ENCODE measurements at regions not wholly inside any gene's neighbourhood (a gene's known extent, or its start where the extent isn't known, plus 50 kb on each side); places are given as distances from the start of the nearest gene placed in this dataset.
"Not testable (repeated sequence)": the region's sequence is repeated elsewhere in the genome, so short reads cannot be mapped to it uniquely, and the experiment has no call there.

- DNase-seq (ENCODE audit: low read depth in 1 of 2, low spot score in 1 of 2) = no peak
Observed at GRCh38 chr10:94220717-94221116, 142.0 kb downstream of the NOC3L start.

- no peak for DNase-seq (ENCODE audit: low read depth in 1 of 2, low spot score in 1 of 2)
Observed at GRCh38 chr10:94223702-94224370, 138.9 kb downstream of the NOC3L start.

GRCh38 chr10:94224656-94225055 lies 138.1 kb downstream of the NOC3L start:
- DNase-seq (ENCODE audit: low read depth in 1 of 2, low spot score in 1 of 2) = no peak

GRCh38 chr10:94225589-94225988 lies 137.2 kb downstream of the NOC3L start:
- no peak for DNase-seq (ENCODE audit: low read depth in 1 of 2, low spot score in 1 of 2)

- no peak for DNase-seq (ENCODE audit: low read depth in 1 of 2, low spot score in 1 of 2)
Observed at GRCh38 chr10:94230134-94230785, 132.5 kb downstream of the NOC3L start.

GRCh38 chr10:94232711-94233383 lies 129.9 kb downstream of the NOC3L start:
- DNase-seq (ENCODE audit: low read depth in 1 of 2, low spot score in 1 of 2) = no peak

- DNase-seq (ENCODE audit: low read depth in 1 of 2, low spot score in 1 of 2) = no peak
Observed at GRCh38 chr10:94235461-94235860, 127.3 kb downstream of the NOC3L start.

- no peak for DNase-seq (ENCODE audit: low read depth in 1 of 2, low spot score in 1 of 2)
Observed at GRCh38 chr10:94238006-94238617, 124.6 kb downstream of the NOC3L start.

- no peak for DNase-seq (ENCODE audit: low read depth in 1 of 2, low spot score in 1 of 2)
Observed at GRCh38 chr10:94239696-94240095, 123.0 kb downstream of the NOC3L start.

GRCh38 chr10:94240491-94240890 lies 122.2 kb downstream of the NOC3L start:
- no peak for DNase-seq (ENCODE audit: low read depth in 1 of 2, low spot score in 1 of 2)

GRCh38 chr10:94240901-94241300 lies 121.8 kb downstream of the NOC3L start:
- no peak for DNase-seq (ENCODE audit: low read depth in 1 of 2, low spot score in 1 of 2)

GRCh38 chr10:94251098-94251497 lies 111.6 kb downstream of the NOC3L start:
- DNase-seq (ENCODE audit: low read depth in 1 of 2, low spot score in 1 of 2) = no peak

- DNase-seq (ENCODE audit: low read depth in 1 of 2, low spot score in 1 of 2) = no peak
Observed at GRCh38 chr10:94251568-94251967, 111.2 kb downstream of the NOC3L start.

GRCh38 chr10:94257407-94257806 lies 105.3 kb downstream of the NOC3L start:
- DNase-seq (ENCODE audit: low read depth in 1 of 2, low spot score in 1 of 2) = not testable (repeated sequence)

- DNase-seq (ENCODE audit: low read depth in 1 of 2, low spot score in 1 of 2) = no peak
Observed at GRCh38 chr10:94260455-94260854, 102.3 kb downstream of the NOC3L start.

- DNase-seq (ENCODE audit: low read depth in 1 of 2, low spot score in 1 of 2) = no peak
Observed at GRCh38 chr10:94264085-94264484, 98.7 kb downstream of the NOC3L start.

GRCh38 chr10:94266091-94266490 lies 96.6 kb downstream of the NOC3L start:
- DNase-seq (ENCODE audit: low read depth in 1 of 2, low spot score in 1 of 2) = no peak

- DNase-seq (ENCODE audit: low read depth in 1 of 2, low spot score in 1 of 2) = no peak
Observed at GRCh38 chr10:94268652-94269051, 94.1 kb downstream of the NOC3L start.

GRCh38 chr10:94274142-94274787 lies 88.5 kb downstream of the NOC3L start:
- no peak for DNase-seq (ENCODE audit: low read depth in 1 of 2, low spot score in 1 of 2)

- DNase-seq (ENCODE audit: low read depth in 1 of 2, low spot score in 1 of 2) = no peak
Observed at GRCh38 chr10:94276140-94276539, 86.6 kb downstream of the NOC3L start.

GRCh38 chr10:94277450-94277849 lies 85.3 kb downstream of the NOC3L start:
- no peak for DNase-seq (ENCODE audit: low read depth in 1 of 2, low spot score in 1 of 2)

Data from activated CD4-positive, alpha-beta T cell treated with anti-CD3 and anti-CD28 coated beads, Interleukin-2, amount 50 U/mL, for 24 hours (primary cell).